Pulmonary artery endothelial cell (primary cell): ENCODE measurements at regions not wholly inside any gene's neighbourhood (a gene's known extent, or its start where the extent isn't known, plus 50 kb on each side); places are given as distances from the start of the nearest gene placed in this dataset.
"Not testable (repeated sequence)": the region's sequence is repeated elsewhere in the genome, so short reads cannot be mapped to it uniquely, and the experiment has no call there.

Source experiments
- DNase-seq: peaks from one replicate; pipeline ENCODE4 v3.0.0-alpha.2; 2011; ENCODE audit warnings: low read depth, low spot score

DNA sequence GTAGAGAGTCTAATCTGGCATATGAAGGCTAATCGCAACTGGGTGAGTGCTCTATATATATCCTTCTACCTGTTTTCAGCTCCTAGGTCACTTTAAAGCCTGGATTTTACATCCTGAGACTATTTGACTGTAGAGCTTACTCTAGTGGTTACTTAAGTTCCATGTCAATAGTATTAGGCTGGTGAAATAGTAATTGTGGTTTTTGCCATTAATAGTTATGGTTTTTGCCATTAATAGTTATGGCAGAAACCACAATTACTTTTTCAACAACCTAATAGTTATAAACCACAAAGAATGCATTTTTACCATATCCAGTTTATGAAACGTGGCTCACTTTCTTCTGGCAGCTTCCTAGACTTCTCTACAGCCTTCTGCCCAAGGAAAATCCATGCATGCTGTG, 263.1 kb upstream of the KIAA1217 start:
- DNase-seq, result no peak

- no peak for DNase-seq
These were observed 257.1 kb upstream of the KIAA1217 start for GRCh38 chr10:23951841-23952240.

- DNase-seq, result no peak
These were observed 253.3 kb upstream of the KIAA1217 start for GRCh38 chr10:23955456-23956225.

- no peak for DNase-seq
These were observed 243.8 kb upstream of the KIAA1217 start for GRCh38 chr10:23965123-23965522.

DNA sequence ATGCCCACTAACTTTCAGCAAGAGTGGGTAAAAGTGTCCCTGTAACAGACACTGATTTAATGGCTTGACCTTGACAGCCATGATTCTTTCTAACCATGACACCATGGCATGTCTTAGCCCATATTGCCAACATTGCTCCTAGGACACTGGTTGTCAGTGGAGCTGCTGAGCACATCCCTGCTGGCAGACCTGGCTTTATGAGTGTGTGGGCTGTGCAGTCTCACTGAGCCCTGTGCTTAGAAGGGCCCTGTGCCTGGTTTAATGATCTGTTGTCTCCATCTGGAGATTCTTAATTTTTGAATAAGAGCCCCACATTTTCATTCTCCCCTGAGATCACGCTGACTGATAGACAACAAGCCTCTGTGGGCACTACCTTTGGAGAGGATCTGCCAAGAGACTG, 243.1 kb upstream of the KIAA1217 start:
- DNase-seq, result no peak

GRCh38 chr10:23966504-23967051, 242.4 kb upstream of the KIAA1217 start:
- no peak for DNase-seq

- no peak for DNase-seq
These were observed 240.6 kb upstream of the KIAA1217 start for GRCh38 chr10:23968301-23968700.

- DNase-seq, result no peak
These were observed 234.1 kb upstream of the KIAA1217 start for GRCh38 chr10:23974746-23975272.

DNA sequence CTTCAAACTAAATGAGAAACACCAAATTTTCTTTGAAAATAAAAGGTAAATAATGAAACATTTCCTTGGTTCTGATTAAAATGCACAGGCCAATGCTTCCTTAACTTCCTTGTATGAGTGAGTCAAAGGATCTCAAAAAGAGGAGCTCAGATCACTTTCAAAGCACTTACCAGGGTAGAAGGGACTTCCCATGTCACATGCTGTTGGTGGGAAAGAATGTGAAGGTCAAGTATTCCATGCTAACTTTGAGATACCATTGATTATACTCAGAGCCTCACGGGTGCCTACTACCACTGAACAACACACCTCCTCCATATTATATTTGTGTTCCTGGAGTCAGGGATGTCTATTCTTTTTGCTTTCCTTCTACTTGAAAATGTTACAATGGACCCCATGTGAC, 233.5 kb upstream of the KIAA1217 start:
- DNase-seq, result no peak

GRCh38 chr10:23976275-23976674, 232.7 kb upstream of the KIAA1217 start:
- no peak for DNase-seq

DNA sequence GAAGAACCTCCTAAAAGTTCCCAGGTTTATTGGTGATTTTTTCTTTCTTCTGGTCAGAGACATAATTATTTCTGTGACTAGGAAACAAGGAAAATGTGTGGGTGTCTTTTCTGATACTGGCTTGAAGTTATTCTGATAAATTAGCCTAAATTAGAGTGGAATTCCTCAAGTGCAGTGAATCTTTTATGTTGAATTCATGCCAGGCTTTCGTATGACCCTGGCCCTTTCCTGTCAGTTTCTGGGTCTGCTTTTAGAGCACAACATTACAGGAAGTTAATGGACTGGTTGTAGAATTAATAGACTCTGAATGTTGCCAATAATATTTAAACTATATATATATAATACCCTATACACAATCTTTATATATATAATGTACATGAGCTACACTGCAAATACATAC, 230.6 kb upstream of the KIAA1217 start:
- DNase-seq, result no peak

- DNase-seq, result no peak
These were observed 228.8 kb upstream of the KIAA1217 start for GRCh38 chr10:23980094-23980493.

- DNase-seq, result no peak
These were observed 227.2 kb upstream of the KIAA1217 start for GRCh38 chr10:23981520-23982309.

DNA sequence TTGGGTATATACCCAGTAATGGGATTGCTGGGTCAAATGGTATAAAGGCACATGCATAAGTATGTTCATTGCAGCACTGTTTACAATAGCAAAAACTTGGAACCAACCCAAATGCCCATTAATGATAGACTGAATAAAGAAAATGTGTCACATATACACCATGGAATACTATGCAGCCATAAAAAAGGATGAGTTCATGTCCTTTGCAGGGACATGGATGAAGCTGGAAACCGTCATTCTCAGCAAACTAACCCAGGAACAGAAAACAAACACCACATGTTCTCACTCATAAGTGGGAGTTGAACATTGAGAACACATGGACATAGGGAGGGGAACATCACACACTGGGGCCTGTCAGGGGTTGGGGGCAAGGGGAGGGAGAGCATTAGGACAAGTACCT, 224.5 kb upstream of the KIAA1217 start:
- DNase-seq, result not testable (repeated sequence)

GRCh38 chr10:23988006-23988405, 220.9 kb upstream of the KIAA1217 start:
- DNase-seq, result no peak

GRCh38 chr10:23994459-23995046, 214.4 kb upstream of the KIAA1217 start:
- no peak for DNase-seq

DNA sequence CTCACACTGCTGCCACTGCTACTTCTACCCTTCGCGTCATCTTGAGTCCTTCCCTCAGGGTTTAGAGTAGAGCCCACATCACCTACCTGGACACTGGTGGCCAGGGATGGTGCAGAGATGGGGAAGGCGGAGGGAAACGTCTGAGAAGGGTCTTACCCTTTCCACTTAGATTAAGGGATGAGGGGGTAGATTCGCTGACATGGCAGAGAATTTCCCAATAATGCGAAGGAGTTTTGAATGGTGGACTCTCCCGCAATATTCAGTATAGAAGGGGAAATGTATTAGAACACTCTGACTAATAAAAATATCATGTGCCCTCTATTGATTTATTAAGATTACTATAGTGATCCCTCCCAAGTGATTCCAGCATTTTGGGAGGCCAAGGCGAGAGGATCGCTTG, 209.5 kb upstream of the KIAA1217 start:
- no peak for DNase-seq

GRCh38 chr10:24000271-24000813, 208.6 kb upstream of the KIAA1217 start:
- DNase-seq, result no peak

DNA sequence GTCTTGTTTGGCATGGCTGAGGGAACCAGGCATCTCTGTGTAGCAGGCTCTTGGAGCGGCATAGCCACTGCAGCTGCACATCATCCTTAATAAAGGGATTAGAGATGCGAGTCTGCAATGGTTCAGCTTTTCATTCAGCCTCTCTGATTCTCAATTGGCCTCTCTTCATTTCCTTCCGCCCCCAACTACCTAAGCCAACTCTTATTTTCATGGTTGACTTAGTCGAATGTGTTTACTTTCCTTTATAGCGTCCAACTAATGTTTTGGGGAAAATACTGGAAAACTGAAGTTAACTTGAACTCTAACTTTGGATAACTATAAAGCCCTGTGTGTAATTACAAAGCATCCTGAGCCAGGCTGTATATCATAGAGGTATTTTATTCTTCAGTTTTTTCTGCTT, 202.2 kb upstream of the KIAA1217 start:
- no peak for DNase-seq

- DNase-seq, result no peak
These were observed 201.6 kb upstream of the KIAA1217 start for GRCh38 chr10:24007359-24007758.
